Astrocyte (in vitro differentiated cells and primary cell): ENCODE measurements at regions not wholly inside any gene's neighbourhood (a gene's known extent, or its start where the extent isn't known, plus 50 kb on each side); places are given as distances from the start of the nearest gene placed in this dataset.

Experiments
- EZH2 ChIP-seq: IDR thresholded peaks from 2 replicates; pipeline ENCODE4 v1.6.1; 2012; ENCODE audit warnings: mild to moderate bottlenecking, low read length, inconsistent platforms; ENCODE audit not compliant: insufficient read depth
- TF ChIP-seq, protein P1 (sequence below): IDR thresholded peaks from 2 replicates; pipeline ENCODE4 v1.5.1; 2011; ENCODE audit warnings: low read depth, mild to moderate bottlenecking, inconsistent platforms, low read length, moderate library complexity; ENCODE audit not compliant: insufficient read depth

DNA sequence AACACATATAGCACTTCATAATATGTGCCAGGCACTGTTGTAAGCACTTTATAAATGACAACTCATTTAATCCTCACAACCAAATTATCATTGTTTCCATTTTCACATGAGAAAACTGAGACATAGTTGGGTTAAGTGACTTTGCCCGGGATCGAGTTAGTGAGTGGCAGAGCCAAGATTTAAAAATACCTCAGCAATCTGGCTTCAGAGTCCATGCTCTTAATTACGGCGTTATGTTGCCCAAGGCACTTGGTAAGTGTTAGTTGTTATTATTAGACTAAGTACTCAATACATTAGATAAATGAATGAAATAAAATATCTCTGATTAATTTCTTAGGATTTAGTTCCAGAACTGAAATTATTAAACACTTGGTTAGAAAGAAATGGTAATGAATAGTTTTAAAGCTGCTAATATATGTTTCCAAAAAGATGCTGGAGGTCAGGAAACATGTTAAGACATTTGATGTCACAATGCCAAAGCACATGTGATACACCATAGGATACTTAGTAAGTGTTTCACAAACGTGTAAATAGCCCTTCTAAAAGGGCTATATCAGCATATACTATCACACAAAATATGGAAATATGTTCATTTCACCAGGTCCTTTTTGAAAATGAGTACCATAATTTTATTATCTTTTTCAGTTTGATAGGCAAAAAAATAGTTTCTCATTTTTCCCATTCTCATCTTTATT is 301.9 kb downstream of the GPAT3 start:
- TF ChIP-seq, protein P1, sequence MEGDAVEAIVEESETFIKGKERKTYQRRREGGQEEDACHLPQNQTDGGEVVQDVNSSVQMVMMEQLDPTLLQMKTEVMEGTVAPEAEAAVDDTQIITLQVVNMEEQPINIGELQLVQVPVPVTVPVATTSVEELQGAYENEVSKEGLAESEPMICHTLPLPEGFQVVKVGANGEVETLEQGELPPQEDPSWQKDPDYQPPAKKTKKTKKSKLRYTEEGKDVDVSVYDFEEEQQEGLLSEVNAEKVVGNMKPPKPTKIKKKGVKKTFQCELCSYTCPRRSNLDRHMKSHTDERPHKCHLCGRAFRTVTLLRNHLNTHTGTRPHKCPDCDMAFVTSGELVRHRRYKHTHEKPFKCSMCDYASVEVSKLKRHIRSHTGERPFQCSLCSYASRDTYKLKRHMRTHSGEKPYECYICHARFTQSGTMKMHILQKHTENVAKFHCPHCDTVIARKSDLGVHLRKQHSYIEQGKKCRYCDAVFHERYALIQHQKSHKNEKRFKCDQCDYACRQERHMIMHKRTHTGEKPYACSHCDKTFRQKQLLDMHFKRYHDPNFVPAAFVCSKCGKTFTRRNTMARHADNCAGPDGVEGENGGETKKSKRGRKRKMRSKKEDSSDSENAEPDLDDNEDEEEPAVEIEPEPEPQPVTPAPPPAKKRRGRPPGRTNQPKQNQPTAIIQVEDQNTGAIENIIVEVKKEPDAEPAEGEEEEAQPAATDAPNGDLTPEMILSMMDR = no peak
- TF ChIP-seq EZH2 = no peak
